Thyroid gland (tissue), 4 donors: ENCODE measurements at regions not wholly inside any gene's neighbourhood (a gene's known extent, or its start where the extent isn't known, plus 50 kb on each side); places are given as distances from the start of the nearest gene placed in this dataset.

ENCODE experiments used
- DNase-seq, 2 donors: peaks; one replicate each; pipeline ENCODE4 v3.0.0-alpha.2; 2019
- H3K27ac ChIP-seq, 3 donors: fragments of 200-600 bp; sonication (generic); 1 replicate in 2 of 3; 2 replicates in 1 of 3; pipeline ENCODE4 v1.5.1; 2016 to 2019; ENCODE audit warnings: mild to moderate bottlenecking in 1 of 3, moderate library complexity in 1 of 3
- H3K27me3 ChIP-seq: fragments of 200-600 bp; sonication (generic); one replicate; pipeline ENCODE4 v1.5.1; 2019
- H3K36me3 ChIP-seq, 2 donors: fragments of 200-600 bp; sonication (generic); one replicate each; pipeline ENCODE4 v1.5.1; 2016 to 2019
- H3K4me1 ChIP-seq, 2 donors: fragments of 200-600 bp; sonication (generic); one replicate each; pipeline ENCODE4 v1.5.1; 2017 to 2019
- H3K4me3 ChIP-seq, 3 donors: fragments of 200-600 bp; sonication (generic); replicated peaks in 1 of 3; 1 replicate in 2 of 3; 2 replicates in 1 of 3; pipeline ENCODE4 v1.5.1; 2016; ENCODE audit warnings: mild to moderate bottlenecking in 1 of 3
- H3K9me3 ChIP-seq: fragments of 200-600 bp; sonication (generic); one replicate; pipeline ENCODE4 v1.5.1; 2017
- POLR2A ChIP-seq, 2 donors: fragments of 450-650 bp; IDR thresholded peaks; one replicate each; pipeline ENCODE4 v1.6.1; 2017; ENCODE audit warnings: antibody characterized with exemption in 2 of 2, mild to moderate bottlenecking in 2 of 2, moderate library complexity in 1 of 2
- WGBS, 2 donors: methylation state at CpG; one replicate each; pipeline ENCODE4 v1.1.5; 2017; 5-methylcytosine and 5-hydroxymethylcytosine counted together
- intact Hi-C: fragments of 100-400 bp; cut with DNase I; formaldehyde crosslinking; loops from one replicate; pipeline ENCODE4 v1.15.1; 2023
- TF ChIP-seq, protein P1 (sequence below), 6 experiments: fragments of 200-600 bp in 3 of 6; fragments of 450-650 bp in 3 of 6; sonication (generic) in 3 of 6; IDR thresholded peaks; one replicate each; pipeline ENCODE4 v1.5.1; 2016 to 2019; ENCODE audit warnings: antibody characterized with exemption in 6 of 6, mild to moderate bottlenecking in 2 of 6, inconsistent platforms in 1 of 6, moderate library complexity in 1 of 6

DNA sequence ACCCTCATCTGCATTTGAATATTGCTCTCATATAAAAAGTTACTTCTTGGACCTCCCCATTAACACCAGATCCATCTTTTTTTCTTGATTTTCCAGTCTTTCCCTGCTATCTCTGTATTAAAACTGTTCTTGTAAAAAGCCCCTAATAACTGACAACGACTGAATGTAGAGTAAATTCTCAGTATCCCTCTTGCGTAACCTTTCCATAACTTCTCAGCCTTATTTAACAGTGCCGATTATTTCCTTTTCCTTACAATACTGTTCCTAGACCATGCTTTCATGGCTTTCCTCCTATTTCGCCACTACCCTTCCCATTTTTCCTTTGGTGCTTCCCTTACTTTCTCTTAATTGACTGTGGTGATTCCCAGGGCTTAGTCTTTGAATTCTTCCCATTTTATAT is 348.9 kb upstream of the DSEL start:
- TF ChIP-seq POLR2A (IDR thresholded peaks at IDR 0.05): no peak
- TF ChIP-seq, protein P1, sequence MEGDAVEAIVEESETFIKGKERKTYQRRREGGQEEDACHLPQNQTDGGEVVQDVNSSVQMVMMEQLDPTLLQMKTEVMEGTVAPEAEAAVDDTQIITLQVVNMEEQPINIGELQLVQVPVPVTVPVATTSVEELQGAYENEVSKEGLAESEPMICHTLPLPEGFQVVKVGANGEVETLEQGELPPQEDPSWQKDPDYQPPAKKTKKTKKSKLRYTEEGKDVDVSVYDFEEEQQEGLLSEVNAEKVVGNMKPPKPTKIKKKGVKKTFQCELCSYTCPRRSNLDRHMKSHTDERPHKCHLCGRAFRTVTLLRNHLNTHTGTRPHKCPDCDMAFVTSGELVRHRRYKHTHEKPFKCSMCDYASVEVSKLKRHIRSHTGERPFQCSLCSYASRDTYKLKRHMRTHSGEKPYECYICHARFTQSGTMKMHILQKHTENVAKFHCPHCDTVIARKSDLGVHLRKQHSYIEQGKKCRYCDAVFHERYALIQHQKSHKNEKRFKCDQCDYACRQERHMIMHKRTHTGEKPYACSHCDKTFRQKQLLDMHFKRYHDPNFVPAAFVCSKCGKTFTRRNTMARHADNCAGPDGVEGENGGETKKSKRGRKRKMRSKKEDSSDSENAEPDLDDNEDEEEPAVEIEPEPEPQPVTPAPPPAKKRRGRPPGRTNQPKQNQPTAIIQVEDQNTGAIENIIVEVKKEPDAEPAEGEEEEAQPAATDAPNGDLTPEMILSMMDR (IDR thresholded peaks at IDR 0.05): no peak
- no peaks in the 10 kb centered on the region for H3K27me3 ChIP-seq
- DNase-seq: no peak
- no peak overlapping the region for H3K4me3 ChIP-seq
- H3K36me3 ChIP-seq: no peaks in the 10 kb centered on the region
- no peaks in the 10 kb centered on the region for H3K4me1 ChIP-seq
- WGBS, 2 donors: 88 to 92% methylated on average over 4 of the region's 4 CpGs
- intact Hi-C loops: no loop called here
- H3K27ac ChIP-seq: no peak overlapping the region
- H3K9me3 ChIP-seq: no peaks in the 10 kb centered on the region

DNA sequence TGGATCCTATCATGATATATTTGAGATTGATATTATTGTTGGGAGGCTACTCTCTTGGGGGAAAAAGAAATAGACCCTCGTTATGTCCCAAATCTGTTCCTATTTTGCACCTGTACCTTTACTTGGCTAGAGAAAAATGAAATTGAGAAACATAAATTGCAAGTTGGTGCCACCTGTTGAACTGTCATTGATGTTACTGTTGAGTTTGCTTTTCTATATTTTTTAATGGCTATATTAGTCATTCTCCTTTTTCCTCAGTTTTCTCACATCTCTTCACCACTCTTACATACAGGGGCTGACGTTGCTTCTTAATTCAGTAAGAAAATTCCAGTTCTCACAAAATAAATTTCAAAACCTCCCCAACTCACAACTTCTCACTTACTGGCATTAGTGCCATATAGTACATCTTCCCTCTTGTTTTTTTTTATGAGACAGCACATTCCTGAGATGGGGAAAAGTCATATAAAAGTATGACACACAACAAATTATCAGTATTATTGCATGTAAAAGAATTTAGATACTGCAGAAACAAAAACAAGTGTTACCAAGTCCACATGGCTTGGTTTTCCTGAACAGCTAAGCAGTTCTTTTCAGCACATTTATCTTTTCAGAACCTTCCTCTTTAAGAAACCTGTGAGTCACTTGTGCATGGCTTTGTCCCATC is 348.3 kb upstream of the DSEL start:
- Histone ChIP-seq H3K36me3 (no peaks in the 10 kb centered on the region), H3K4me1 (no peaks in the 10 kb centered on the region), H3K27ac (no peak overlapping the region), H3K27me3 (no peaks in the 10 kb centered on the region), H3K9me3 (no peaks in the 10 kb centered on the region), H3K4me3 (no peak overlapping the region)
- TF ChIP-seq, protein P1 (IDR thresholded peaks at IDR 0.05): no peak
- WGBS, 2 donors: 79 to 80% methylated on average over 2 of the region's 2 CpGs
- intact Hi-C loops: no loop called here
- no peak for DNase-seq

DNA sequence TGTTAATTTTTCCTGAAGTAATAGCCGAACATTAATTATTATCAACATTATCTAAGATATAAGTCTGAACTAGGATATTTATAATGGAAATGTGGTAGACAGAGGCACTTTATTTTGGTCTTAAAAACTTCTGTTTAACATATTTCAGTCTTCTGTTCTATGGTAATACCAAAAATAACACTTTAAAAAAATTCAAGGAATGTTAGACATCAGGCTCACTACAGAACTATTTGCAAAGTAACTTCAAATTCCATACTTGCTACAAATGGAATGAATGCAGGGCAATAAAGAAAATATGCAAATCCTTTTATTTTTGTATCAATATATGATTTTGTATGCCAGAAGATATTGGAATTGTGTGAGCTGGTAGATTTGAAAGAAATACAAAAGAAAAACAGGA is 345.5 kb upstream of the DSEL start:
- no peak overlapping the region for H3K27ac ChIP-seq
- DNase-seq: no peak
- TF ChIP-seq, protein P1 (IDR thresholded peaks at IDR 0.05): no peak
- no peak for TF ChIP-seq POLR2A (IDR thresholded peaks at IDR 0.05)
- H3K4me3 ChIP-seq: no peak overlapping the region
- no peaks in the 10 kb centered on the region for H3K4me1 ChIP-seq
- no peaks in the 10 kb centered on the region for H3K9me3 ChIP-seq
- WGBS, 2 donors: 90% methylated on average over 1 of the region's 1 CpG
- H3K36me3 ChIP-seq: no peaks in the 10 kb centered on the region
- intact Hi-C loops: no loop called here
- H3K27me3 ChIP-seq: no peaks in the 10 kb centered on the region

DNA sequence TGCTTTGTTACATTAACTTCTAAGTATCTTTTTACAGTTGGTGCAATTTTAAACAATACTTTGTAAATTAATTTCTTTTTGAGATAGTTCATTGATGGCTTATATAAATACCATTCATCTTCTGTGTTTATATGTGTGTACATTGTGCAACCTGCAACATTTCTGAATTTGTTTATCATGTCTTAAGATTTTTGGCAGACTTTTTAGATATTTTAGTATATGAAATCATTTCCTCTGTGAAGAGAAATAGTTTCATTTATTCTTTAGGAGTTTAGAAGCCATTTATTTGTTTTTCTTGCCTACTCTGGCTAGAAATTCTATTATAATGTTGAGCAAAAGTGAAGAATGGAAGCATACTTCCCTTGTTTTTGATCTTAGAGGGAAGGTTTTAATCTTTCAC is 337.8 kb upstream of the DSEL start:
- no peaks in the 10 kb centered on the region for H3K4me1 ChIP-seq
- intact Hi-C loops: no loop called here
- H3K9me3 ChIP-seq: no peaks in the 10 kb centered on the region
- no peaks in the 10 kb centered on the region for H3K27me3 ChIP-seq
- no peak overlapping the region for H3K4me3 ChIP-seq
- TF ChIP-seq, protein P1 (IDR thresholded peaks at IDR 0.05): no peak
- TF ChIP-seq POLR2A (IDR thresholded peaks at IDR 0.05): no peak
- no peak for DNase-seq
- H3K27ac ChIP-seq: no peak overlapping the region
- H3K36me3 ChIP-seq: no peaks in the 10 kb centered on the region

DNA sequence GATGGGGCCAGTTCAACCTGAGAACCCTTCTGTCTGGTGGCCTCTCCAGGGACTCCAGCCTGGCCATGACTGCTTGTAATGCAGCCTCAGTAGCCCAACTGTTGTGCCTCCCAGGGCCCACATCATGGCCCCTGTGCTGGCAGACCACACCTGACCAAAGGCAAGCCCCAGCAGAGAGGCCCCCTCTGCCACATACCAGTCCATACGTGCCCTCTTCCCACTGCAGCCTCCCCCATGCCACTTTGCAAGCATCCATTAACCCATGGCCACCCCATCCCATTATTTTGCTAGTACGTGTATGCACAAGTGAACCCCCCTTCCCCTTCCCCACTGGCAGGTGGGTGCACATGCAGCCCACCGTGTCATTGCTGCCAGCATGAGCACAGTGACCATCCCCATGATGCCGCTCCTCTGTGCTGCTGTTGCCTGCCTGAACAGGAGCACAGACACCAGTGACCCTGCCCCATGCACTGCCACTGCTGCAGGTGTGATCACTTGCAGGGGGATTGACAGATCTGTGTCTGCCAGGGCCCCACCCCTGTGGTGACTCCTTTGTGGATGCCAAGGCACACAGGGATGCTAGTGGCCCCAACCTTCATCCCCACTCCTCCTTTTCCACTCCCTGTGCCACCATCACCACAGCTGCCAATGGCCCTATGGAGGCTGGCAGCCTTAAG is 330.0 kb upstream of the DSEL start:
- Histone ChIP-seq H3K9me3 (no peaks in the 10 kb centered on the region), H3K27ac (no peak overlapping the region), H3K27me3 (no peaks in the 10 kb centered on the region), H3K4me1 (no peaks in the 10 kb centered on the region), H3K36me3 (no peaks in the 10 kb centered on the region), H3K4me3 (no peak overlapping the region)
- intact Hi-C loops: no loop called here
- TF ChIP-seq POLR2A (IDR thresholded peaks at IDR 0.05): no peak
- TF ChIP-seq, protein P1 (IDR thresholded peaks at IDR 0.05): no peak
- DNase-seq: no peak
- WGBS, 2 donors: 83 to 96% methylated on average over 4 of the region's 4 CpGs
